Effector memory CD8-positive, alpha-beta T cell (primary cell): ENCODE measurements at regions not wholly inside any gene's neighbourhood (a gene's known extent, or its start where the extent isn't known, plus 50 kb on each side); places are given as distances from the start of the nearest gene placed in this dataset.

Experiments
- ATAC-seq: fragments of 150-1000 bp; cut with Tn5 transposase; replicated peaks from 2 replicates; pipeline ENCODE4 v1.10.0; 2021; ENCODE audit warnings: mild to moderate bottlenecking, moderate library complexity
- DNase-seq, 3 experiments: peaks; one replicate each; pipeline ENCODE4 v3.0.0; 2021
- H3K27ac Mint-ChIP-seq, 2 donors: one replicate each; pipeline ENCODE4 v1.8.0; 2022; ENCODE audit warnings: mild to moderate bottlenecking in 2 of 2, mixed read lengths in 2 of 2, moderate library complexity in 2 of 2
- H3K27me3 Mint-ChIP-seq, 2 donors: one replicate each; pipeline ENCODE4 v1.8.0; 2022; ENCODE audit warnings: mixed read lengths in 2 of 2
- H3K36me3 Mint-ChIP-seq: one replicate; pipeline ENCODE4 v1.8.0; 2022; ENCODE audit warnings: mild to moderate bottlenecking, moderate library complexity, mixed read lengths; ENCODE audit not compliant: insufficient read depth
- H3K4me1 Mint-ChIP-seq, 2 donors: one replicate each; pipeline ENCODE4 v1.8.0; 2022; ENCODE audit warnings: low read depth in 2 of 2, mixed read lengths in 2 of 2
- H3K4me3 Mint-ChIP-seq, 2 donors: one replicate each; pipeline ENCODE4 v1.8.0; 2022; ENCODE audit warnings: mild to moderate bottlenecking in 2 of 2, mixed read lengths in 2 of 2, moderate library complexity in 2 of 2
- H3K9me3 Mint-ChIP-seq, 2 donors: one replicate each; pipeline ENCODE4 v1.8.0; 2022; ENCODE audit warnings: mixed read lengths in 2 of 2

GRCh38 chr6:1240766-1241318 lies 71.1 kb upstream of the FOXQ1 start:
- H3K9me3 Mint-ChIP-seq = no peaks in the 10 kb centered on the region
- DNase-seq = no peak

GRCh38 chr6:1239805-1240204 lies 72.1 kb upstream of the FOXQ1 start:
- no peak for ATAC-seq
- no peak for DNase-seq
- no peaks in the 10 kb centered on the region for H3K36me3 Mint-ChIP-seq
- H3K27me3 Mint-ChIP-seq = peaks cover 5 to 43% of the 10 kb centered on the region in 2 donors
- H3K4me1 Mint-ChIP-seq = no peaks in the 10 kb centered on the region
- H3K27ac Mint-ChIP-seq = no peak overlapping the region
- H3K9me3 Mint-ChIP-seq = no peaks in the 10 kb centered on the region
- no peak overlapping the region for H3K4me3 Mint-ChIP-seq

More at GRCh38 chr6:1240766-1241318, 71.1 kb upstream of the FOXQ1 start:
- no peak for ATAC-seq
- Mint-ChIP-seq H3K4me1 (no peaks in the 10 kb centered on the region), H3K27me3 (peaks cover 5 to 43% of the 10 kb centered on the region in 2 donors), H3K27ac (no peak overlapping the region), H3K4me3 (no peak overlapping the region), H3K36me3 (no peaks in the 10 kb centered on the region)

- Mint-ChIP-seq H3K9me3 (no peaks in the 10 kb centered on the region), H3K4me3 (no peak overlapping the region), H3K36me3 (no peaks in the 10 kb centered on the region), H3K27me3 (peaks cover 14 to 50% of the 10 kb centered on the region in 2 donors), H3K4me1 (no peaks in the 10 kb centered on the region), H3K27ac (no peak overlapping the region)
- DNase-seq = no peak
- ATAC-seq = no peak
Observed at GRCh38 chr6:1238040-1238439, 73.9 kb upstream of the FOXQ1 start.

DNA sequence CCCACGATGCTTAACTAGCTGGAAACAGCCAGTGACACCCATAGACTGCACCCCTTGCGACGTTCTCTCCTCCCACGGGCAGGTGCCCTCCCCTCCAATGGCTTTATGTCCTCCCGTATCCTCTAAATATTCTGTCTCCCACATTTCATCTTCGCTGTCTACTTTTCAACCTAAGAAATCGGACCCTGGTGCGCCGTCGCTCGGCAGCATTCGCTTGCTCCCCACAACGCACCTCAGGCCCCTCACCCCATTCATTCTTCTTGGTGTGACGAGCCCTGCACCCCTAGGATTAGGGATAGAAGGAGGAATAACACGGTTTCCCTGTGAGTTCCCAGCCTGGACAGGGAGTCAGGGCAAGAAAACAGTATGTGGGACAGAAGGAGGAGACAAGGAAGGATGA lies 74.3 kb upstream of the FOXQ1 start:
- no peaks in the 10 kb centered on the region for H3K36me3 Mint-ChIP-seq
- no peak for DNase-seq
- ATAC-seq = no peak
- no peaks in the 10 kb centered on the region for H3K9me3 Mint-ChIP-seq
- no peaks in the 10 kb centered on the region for H3K4me1 Mint-ChIP-seq
- H3K27me3 Mint-ChIP-seq = peaks cover 16 to 49% of the 10 kb centered on the region in 2 donors
- no peak overlapping the region for H3K27ac Mint-ChIP-seq
- no peak overlapping the region for H3K4me3 Mint-ChIP-seq

DNA sequence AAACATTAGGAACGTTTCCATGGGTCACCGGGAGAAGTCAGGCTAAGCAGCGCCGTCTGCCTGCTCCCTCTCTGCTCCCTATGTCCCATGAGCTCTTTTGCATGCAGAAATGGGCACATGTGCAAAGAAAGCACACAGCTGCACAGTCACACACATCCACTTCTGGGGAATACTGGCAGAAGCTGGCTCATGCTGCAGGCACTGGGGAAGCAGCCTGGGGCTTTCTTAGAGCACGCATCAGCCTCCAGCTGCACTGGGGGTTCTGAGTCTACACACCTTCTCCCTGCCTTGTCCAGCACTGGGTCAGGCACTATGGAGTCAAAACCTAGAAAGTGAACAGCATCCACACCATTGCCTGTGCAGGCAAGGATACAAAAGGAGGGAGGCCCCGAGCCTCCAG lies 76.1 kb upstream of the FOXQ1 start:
- H3K27me3 Mint-ChIP-seq = peaks cover 25 to 52% of the 10 kb centered on the region in 2 donors
- no peaks in the 10 kb centered on the region for H3K4me1 Mint-ChIP-seq
- no peak for ATAC-seq

DNA sequence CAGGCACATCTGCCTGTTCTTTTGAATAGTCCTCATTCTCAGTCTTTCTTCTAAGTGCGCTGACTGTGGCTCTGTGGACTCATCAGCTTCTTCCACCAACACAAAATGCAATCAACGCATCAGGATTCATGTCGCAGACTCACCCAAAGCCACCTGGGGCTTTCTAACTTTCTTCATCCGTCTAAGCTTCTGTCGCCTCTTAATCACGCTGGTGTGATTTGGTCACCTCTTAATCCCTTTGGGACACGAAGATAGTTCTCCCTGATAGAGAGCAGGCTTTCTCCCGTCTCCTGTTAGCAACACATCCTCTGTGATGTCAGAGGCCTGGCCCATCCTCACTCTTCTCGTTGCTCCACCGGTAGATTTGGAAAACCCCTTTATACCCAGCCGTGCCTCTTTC lies 78.0 kb upstream of the FOXQ1 start:
- Mint-ChIP-seq H3K9me3 (no peaks in the 10 kb centered on the region), H3K27me3 (peaks cover 29 to 60% of the 10 kb centered on the region in 2 donors), H3K4me1 (no peaks in the 10 kb centered on the region), H3K4me3 (no peak overlapping the region), H3K27ac (no peak overlapping the region), H3K36me3 (no peaks in the 10 kb centered on the region)
- DNase-seq = no peak
- no peak for ATAC-seq

More for the DNA sequence above, 76.1 kb upstream of the FOXQ1 start:
- Mint-ChIP-seq H3K4me3 (no peak overlapping the region), H3K27ac (no peak overlapping the region), H3K36me3 (no peaks in the 10 kb centered on the region), H3K9me3 (no peaks in the 10 kb centered on the region)
- no peak for DNase-seq

- H3K27me3 Mint-ChIP-seq = peaks cover 30 to 51% of the 10 kb centered on the region in 2 donors
- DNase-seq (no peak), ATAC-seq (no peak)
- H3K9me3 Mint-ChIP-seq = no peaks in the 10 kb centered on the region
- no peaks in the 10 kb centered on the region for H3K36me3 Mint-ChIP-seq
- no peak overlapping the region for H3K27ac Mint-ChIP-seq
- H3K4me1 Mint-ChIP-seq = no peaks in the 10 kb centered on the region
- no peak overlapping the region for H3K4me3 Mint-ChIP-seq
Observed at GRCh38 chr6:1232578-1232977, 79.3 kb upstream of the FOXQ1 start.

GRCh38 chr6:1231941-1232340 lies 80.0 kb upstream of the FOXQ1 start:
- H3K4me3 Mint-ChIP-seq = no peak overlapping the region
- ATAC-seq (no peak), DNase-seq (no peak)
- H3K4me1 Mint-ChIP-seq = no peaks in the 10 kb centered on the region
- no peaks in the 10 kb centered on the region for H3K36me3 Mint-ChIP-seq
- H3K27ac Mint-ChIP-seq = no peak overlapping the region
- peaks cover 29 to 48% of the 10 kb centered on the region in 2 donors for H3K27me3 Mint-ChIP-seq
- no peaks in the 10 kb centered on the region for H3K9me3 Mint-ChIP-seq

DNA sequence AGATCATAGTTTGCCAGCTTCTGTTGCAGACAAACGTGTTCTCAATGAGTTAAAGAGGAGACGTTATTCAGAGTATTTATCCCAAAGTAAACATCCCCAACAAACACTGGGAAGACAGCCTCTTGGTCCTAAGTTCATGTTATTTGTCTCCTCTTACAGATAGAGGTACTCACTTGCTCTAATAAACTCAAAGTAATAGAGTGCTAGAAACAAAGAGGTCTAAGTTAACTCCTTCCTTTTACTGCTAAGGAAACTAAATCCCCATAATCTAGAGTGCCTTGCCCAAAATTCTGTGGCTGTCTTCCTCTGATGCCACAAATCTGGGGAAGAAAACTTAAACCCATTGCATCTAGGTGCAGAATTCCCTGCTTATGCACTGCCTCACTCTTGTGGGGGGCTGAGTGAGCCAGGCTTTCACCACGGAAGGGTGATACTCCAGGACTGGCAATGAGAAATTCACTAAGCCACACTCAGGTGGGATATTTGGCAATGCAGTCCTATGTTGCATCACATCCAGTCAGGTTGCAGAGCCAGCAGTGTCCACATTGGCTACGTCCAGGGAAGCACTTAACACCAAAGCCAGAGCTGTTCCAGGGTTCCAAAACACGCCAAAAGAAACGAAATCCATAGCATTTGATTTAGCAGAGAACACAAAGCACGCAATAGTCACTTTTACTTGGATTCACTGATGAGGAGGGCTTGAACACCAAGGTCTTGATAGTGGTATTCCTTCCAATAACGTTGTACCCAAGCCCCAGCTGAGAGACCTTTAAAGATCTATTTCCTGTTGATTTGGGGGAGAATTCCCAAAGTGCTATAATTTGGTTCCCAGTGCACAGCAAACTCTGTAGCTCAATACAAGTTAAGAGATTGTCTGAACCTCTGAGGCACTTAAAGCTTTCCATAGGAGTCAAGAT lies 81.0 kb upstream of the FOXQ1 start:
- DNase-seq = no peak
- no peak overlapping the region for H3K4me3 Mint-ChIP-seq
- no peaks in the 10 kb centered on the region for H3K4me1 Mint-ChIP-seq
- peaks cover 3% of the 10 kb centered on the region for H3K36me3 Mint-ChIP-seq
- H3K27ac Mint-ChIP-seq = no peak overlapping the region
- no peaks in the 10 kb centered on the region for H3K9me3 Mint-ChIP-seq
- H3K27me3 Mint-ChIP-seq = peaks cover 34 to 58% of the 10 kb centered on the region in 2 donors
- ATAC-seq = no peak

DNA sequence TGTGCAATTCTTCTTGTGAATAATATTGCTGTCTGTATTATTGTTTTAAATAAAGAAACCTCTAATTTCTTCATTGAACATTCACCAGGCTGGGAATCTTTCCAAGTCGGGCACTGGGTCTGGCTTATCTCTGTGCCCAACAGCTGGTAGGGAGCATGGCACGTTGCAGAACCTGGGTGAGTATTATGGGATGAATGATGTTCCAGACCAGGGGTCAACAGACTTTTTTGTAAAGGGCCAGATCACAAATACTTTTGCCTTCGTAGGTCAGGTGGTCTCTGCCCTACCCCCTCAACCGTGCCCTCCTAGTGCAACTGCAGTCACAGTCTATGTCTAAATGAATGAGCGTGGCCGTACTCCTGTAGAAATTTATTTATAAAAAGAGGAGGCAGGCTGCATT lies 81.6 kb upstream of the FOXQ1 start:
- H3K4me1 Mint-ChIP-seq = no peaks in the 10 kb centered on the region
- H3K4me3 Mint-ChIP-seq = no peak overlapping the region
- no peaks in the 10 kb centered on the region for H3K9me3 Mint-ChIP-seq
- DNase-seq = no peak
- peaks cover 36 to 61% of the 10 kb centered on the region in 2 donors for H3K27me3 Mint-ChIP-seq
- H3K27ac Mint-ChIP-seq = no peak overlapping the region
- H3K36me3 Mint-ChIP-seq = peaks cover 3% of the 10 kb centered on the region
- ATAC-seq = no peak

DNA sequence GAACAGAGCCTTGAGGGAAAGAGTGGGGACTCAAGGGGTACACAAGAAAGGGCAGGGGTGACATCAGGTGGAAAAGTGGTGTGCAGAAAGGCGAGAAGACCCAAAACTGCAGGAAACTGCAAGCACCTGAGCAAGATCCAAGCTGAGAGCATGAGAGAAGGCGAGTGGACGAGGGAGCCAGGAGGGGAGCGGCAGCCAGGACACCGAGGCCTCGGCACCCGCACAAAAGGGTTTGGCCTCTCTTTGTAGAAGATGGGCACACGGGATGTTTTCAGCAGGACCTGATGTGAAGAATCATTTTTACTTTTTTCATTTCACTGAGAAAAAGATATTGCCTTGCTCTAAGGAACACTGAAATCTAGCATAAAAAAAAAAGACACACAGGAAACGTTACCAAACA lies 82.1 kb upstream of the FOXQ1 start:
- Mint-ChIP-seq H3K9me3 (no peaks in the 10 kb centered on the region), H3K4me3 (no peak overlapping the region), H3K27ac (no peak overlapping the region), H3K36me3 (peaks cover 3% of the 10 kb centered on the region), H3K27me3 (peaks cover 40 to 61% of the 10 kb centered on the region in 2 donors), H3K4me1 (no peaks in the 10 kb centered on the region)
- DNase-seq (no peak), ATAC-seq (no peak)

DNA sequence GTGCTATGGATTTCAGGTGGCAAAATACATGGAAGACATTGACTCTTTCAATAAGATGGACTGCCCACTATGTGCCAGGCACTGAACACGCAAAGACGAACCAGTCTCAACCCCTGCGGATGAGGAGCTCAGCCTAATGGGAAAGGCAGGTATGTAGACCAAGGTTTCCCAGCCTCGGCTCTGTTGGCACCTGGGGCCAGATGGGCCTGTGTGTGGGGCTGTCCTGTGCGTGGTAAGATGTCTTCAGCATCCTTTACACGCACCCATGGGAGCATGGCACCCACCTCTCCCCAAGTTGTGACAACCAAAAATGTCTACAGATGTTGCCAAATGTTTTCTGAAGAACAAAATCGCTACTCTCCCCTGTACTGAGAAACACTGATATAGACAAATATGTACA lies 82.6 kb upstream of the FOXQ1 start:
- H3K27ac Mint-ChIP-seq = no peak overlapping the region
- peaks cover 3% of the 10 kb centered on the region for H3K36me3 Mint-ChIP-seq
- peaks cover 36 to 57% of the 10 kb centered on the region in 2 donors for H3K27me3 Mint-ChIP-seq
- ATAC-seq (no peak), DNase-seq (no peak)
- no peak overlapping the region for H3K4me3 Mint-ChIP-seq
- no peaks in the 10 kb centered on the region for H3K4me1 Mint-ChIP-seq
- H3K9me3 Mint-ChIP-seq = no peaks in the 10 kb centered on the region

- H3K4me3 Mint-ChIP-seq = no peak overlapping the region
- H3K9me3 Mint-ChIP-seq = no peaks in the 10 kb centered on the region
- H3K27ac Mint-ChIP-seq = no peak overlapping the region
- peaks cover 3% of the 10 kb centered on the region for H3K36me3 Mint-ChIP-seq
- ATAC-seq = no peak
- DNase-seq = no peak
- H3K4me1 Mint-ChIP-seq = no peaks in the 10 kb centered on the region
- H3K27me3 Mint-ChIP-seq = peaks cover 31 to 51% of the 10 kb centered on the region in 2 donors
Observed at GRCh38 chr6:1228754-1229191, 83.1 kb upstream of the FOXQ1 start.
